ENCODE measurements at regions not wholly inside any gene's neighbourhood (a gene's known extent, or its start where the extent isn't known, plus 50 kb on each side); places are given as distances from the start of the nearest gene placed in this dataset.
A peak's percentile ranks its signal among the peaks of the same experiment; 100 is the strongest.
"Not testable (repeated sequence)": the region's sequence is repeated elsewhere in the genome, so short reads cannot be mapped to it uniquely, and the experiment has no call there.

GRCh38 chr2:142294225-142294624 is 163.4 kb upstream of the LRP1B start:
- Histone ChIP-seq H3K27me3 (ENCODE audit: insufficient read depth, low read length) (no peaks in the 10 kb centered on the region), H3K36me3 (ENCODE audit: insufficient read depth, low read length) (no peaks in the 10 kb centered on the region), H3K4me1 (ENCODE audit: control insufficient read depth, insufficient read depth, low read length, unreplicated experiment) (peaks cover 6% of the 10 kb centered on the region), H3K27ac (ENCODE audit: low read depth, low read length) (no peak overlapping the region), H3K79me2 (ENCODE audit: control insufficient read depth, insufficient read depth, low read length, unreplicated experiment) (no peaks in the 10 kb centered on the region), H2AFZ (ENCODE audit: low read length, unreplicated experiment) (no peak overlapping the region), H3K4me3 (ENCODE audit: low read depth, low read length) (no peak overlapping the region)

GRCh38 chr2:142291969-142292368 is 161.2 kb upstream of the LRP1B start:
- Histone ChIP-seq H3K4me1 (ENCODE audit: control insufficient read depth, insufficient read depth, low read length, unreplicated experiment) (peaks cover 6% of the 10 kb centered on the region), H3K36me3 (ENCODE audit: insufficient read depth, low read length) (no peaks in the 10 kb centered on the region), H3K79me2 (ENCODE audit: control insufficient read depth, insufficient read depth, low read length, unreplicated experiment) (no peaks in the 10 kb centered on the region), H3K27me3 (ENCODE audit: insufficient read depth, low read length) (no peaks in the 10 kb centered on the region), H3K4me3 (ENCODE audit: low read depth, low read length) (no peak overlapping the region), H2AFZ (ENCODE audit: low read length, unreplicated experiment) (no peak overlapping the region), H3K27ac (ENCODE audit: low read depth, low read length) (peak overlapping the region; percentile 20; the same call in 1 of the 2 replicates)

GRCh38 chr2:142290931-142291330 is 160.1 kb upstream of the LRP1B start:
- Histone ChIP-seq H3K27me3 (ENCODE audit: insufficient read depth, low read length) (no peaks in the 10 kb centered on the region), H2AFZ (ENCODE audit: low read length, unreplicated experiment) (no peak overlapping the region), H3K79me2 (ENCODE audit: control insufficient read depth, insufficient read depth, low read length, unreplicated experiment) (no peaks in the 10 kb centered on the region), H3K4me3 (ENCODE audit: low read depth, low read length) (no peak overlapping the region), H3K36me3 (ENCODE audit: insufficient read depth, low read length) (no peaks in the 10 kb centered on the region), H3K27ac (ENCODE audit: low read depth, low read length) (no peak overlapping the region), H3K4me1 (ENCODE audit: control insufficient read depth, insufficient read depth, low read length, unreplicated experiment) (peaks cover 6% of the 10 kb centered on the region)

- no peak overlapping the region for H3K4me3 ChIP-seq (ENCODE audit: low read depth, low read length)
- H3K79me2 ChIP-seq (ENCODE audit: control insufficient read depth, insufficient read depth, low read length, unreplicated experiment), result no peaks in the 10 kb centered on the region
- no peaks in the 10 kb centered on the region for H3K27me3 ChIP-seq (ENCODE audit: insufficient read depth, low read length)
- peaks cover 5% of the 10 kb centered on the region for H3K4me1 ChIP-seq (ENCODE audit: control insufficient read depth, insufficient read depth, low read length, unreplicated experiment)
- no peak overlapping the region for H2AFZ ChIP-seq (ENCODE audit: low read length, unreplicated experiment)
- no peaks in the 10 kb centered on the region for H3K36me3 ChIP-seq (ENCODE audit: insufficient read depth, low read length)
- H3K27ac ChIP-seq (ENCODE audit: low read depth, low read length), result no peak overlapping the region
Measured at GRCh38 chr2:142286618-142287017, 155.8 kb upstream of the LRP1B start.

- Histone ChIP-seq H3K27ac (ENCODE audit: low read depth, low read length) (no peak overlapping the region), H3K79me2 (ENCODE audit: control insufficient read depth, insufficient read depth, low read length, unreplicated experiment) (no peaks in the 10 kb centered on the region), H3K4me1 (ENCODE audit: control insufficient read depth, insufficient read depth, low read length, unreplicated experiment) (no peaks in the 10 kb centered on the region), H3K27me3 (ENCODE audit: insufficient read depth, low read length) (peaks cover 1% of the 10 kb centered on the region), H2AFZ (ENCODE audit: low read length, unreplicated experiment) (no peak overlapping the region), H3K4me3 (ENCODE audit: low read depth, low read length) (no peak overlapping the region), H3K36me3 (ENCODE audit: insufficient read depth, low read length) (no peaks in the 10 kb centered on the region)
Measured at GRCh38 chr2:142285480-142285879, 154.7 kb upstream of the LRP1B start.

- H3K4me1 ChIP-seq (ENCODE audit: control insufficient read depth, insufficient read depth, low read length, unreplicated experiment); H3K27ac ChIP-seq (ENCODE audit: low read depth, low read length); H2AFZ ChIP-seq (ENCODE audit: low read length, unreplicated experiment); H3K36me3 ChIP-seq (ENCODE audit: insufficient read depth, low read length); H3K27me3 ChIP-seq (ENCODE audit: insufficient read depth, low read length); H3K4me3 ChIP-seq (ENCODE audit: low read depth, low read length); H3K79me2 ChIP-seq (ENCODE audit: control insufficient read depth, insufficient read depth, low read length, unreplicated experiment): not testable (repeated sequence)
Measured at GRCh38 chr2:142284336-142284735, 153.5 kb upstream of the LRP1B start.

GRCh38 chr2:142280831-142281230 is 150.0 kb upstream of the LRP1B start:
- H3K4me3 ChIP-seq (ENCODE audit: low read depth, low read length), result no peak overlapping the region
- H3K4me1 ChIP-seq (ENCODE audit: control insufficient read depth, insufficient read depth, low read length, unreplicated experiment), result no peaks in the 10 kb centered on the region
- peaks cover 8% of the 10 kb centered on the region for H3K27me3 ChIP-seq (ENCODE audit: insufficient read depth, low read length)
- H2AFZ ChIP-seq (ENCODE audit: low read length, unreplicated experiment), result no peak overlapping the region
- H3K79me2 ChIP-seq (ENCODE audit: control insufficient read depth, insufficient read depth, low read length, unreplicated experiment), result no peaks in the 10 kb centered on the region
- H3K27ac ChIP-seq (ENCODE audit: low read depth, low read length), result no peak overlapping the region
- no peaks in the 10 kb centered on the region for H3K36me3 ChIP-seq (ENCODE audit: insufficient read depth, low read length)

- H3K4me3 ChIP-seq (ENCODE audit: low read depth, low read length), result no peak overlapping the region
- no peak overlapping the region for H2AFZ ChIP-seq (ENCODE audit: low read length, unreplicated experiment)
- no peak overlapping the region for H3K27ac ChIP-seq (ENCODE audit: low read depth, low read length)
- H3K4me1 ChIP-seq (ENCODE audit: control insufficient read depth, insufficient read depth, low read length, unreplicated experiment), result no peaks in the 10 kb centered on the region
- peaks cover 18% of the 10 kb centered on the region; the same call in 1 of the 2 replicates for H3K27me3 ChIP-seq (ENCODE audit: insufficient read depth, low read length)
- no peaks in the 10 kb centered on the region for H3K36me3 ChIP-seq (ENCODE audit: insufficient read depth, low read length)
- no peaks in the 10 kb centered on the region for H3K79me2 ChIP-seq (ENCODE audit: control insufficient read depth, insufficient read depth, low read length, unreplicated experiment)
Measured at GRCh38 chr2:142270990-142271389, 140.2 kb upstream of the LRP1B start.

- no peak overlapping the region for H2AFZ ChIP-seq (ENCODE audit: low read length, unreplicated experiment)
- H3K27me3 ChIP-seq (ENCODE audit: insufficient read depth, low read length), result peaks cover 18% of the 10 kb centered on the region; the same call in 1 of the 2 replicates
- H3K79me2 ChIP-seq (ENCODE audit: control insufficient read depth, insufficient read depth, low read length, unreplicated experiment), result no peaks in the 10 kb centered on the region
Measured at GRCh38 chr2:142270291-142270690, 139.5 kb upstream of the LRP1B start.

GRCh38 chr2:142259356-142259755 is 128.5 kb upstream of the LRP1B start:
- Histone ChIP-seq H3K4me1 (ENCODE audit: control insufficient read depth, insufficient read depth, low read length, unreplicated experiment) (no peaks in the 10 kb centered on the region), H3K79me2 (ENCODE audit: control insufficient read depth, insufficient read depth, low read length, unreplicated experiment) (no peaks in the 10 kb centered on the region), H2AFZ (ENCODE audit: low read length, unreplicated experiment) (no peak overlapping the region), H3K27me3 (ENCODE audit: insufficient read depth, low read length) (no peaks in the 10 kb centered on the region), H3K27ac (ENCODE audit: low read depth, low read length) (no peak overlapping the region), H3K4me3 (ENCODE audit: low read depth, low read length) (no peak overlapping the region), H3K36me3 (ENCODE audit: insufficient read depth, low read length) (no peaks in the 10 kb centered on the region)

More at GRCh38 chr2:142270291-142270690, 139.5 kb upstream of the LRP1B start:
- H3K4me3 ChIP-seq (ENCODE audit: low read depth, low read length), result no peak overlapping the region
- no peaks in the 10 kb centered on the region for H3K4me1 ChIP-seq (ENCODE audit: control insufficient read depth, insufficient read depth, low read length, unreplicated experiment)
- H3K27ac ChIP-seq (ENCODE audit: low read depth, low read length), result no peak overlapping the region
- H3K36me3 ChIP-seq (ENCODE audit: insufficient read depth, low read length), result no peaks in the 10 kb centered on the region

GRCh38 chr2:142254031-142254430 is 123.2 kb upstream of the LRP1B start:
- Histone ChIP-seq H3K27ac (ENCODE audit: low read depth, low read length) (no peak overlapping the region), H3K79me2 (ENCODE audit: control insufficient read depth, insufficient read depth, low read length, unreplicated experiment) (no peaks in the 10 kb centered on the region), H2AFZ (ENCODE audit: low read length, unreplicated experiment) (no peak overlapping the region), H3K27me3 (ENCODE audit: insufficient read depth, low read length) (peaks cover 3% of the 10 kb centered on the region; the same call in 1 of the 2 replicates), H3K4me1 (ENCODE audit: control insufficient read depth, insufficient read depth, low read length, unreplicated experiment) (no peaks in the 10 kb centered on the region), H3K36me3 (ENCODE audit: insufficient read depth, low read length) (no peaks in the 10 kb centered on the region), H3K4me3 (ENCODE audit: low read depth, low read length) (no peak overlapping the region)

Measured in ACC112 (cell line).